ENCODE measurements at regions not wholly inside any gene's neighbourhood (a gene's known extent, or its start where the extent isn't known, plus 50 kb on each side); places are given as distances from the start of the nearest gene placed in this dataset.
"Not testable (repeated sequence)": the region's sequence is repeated elsewhere in the genome, so short reads cannot be mapped to it uniquely, and the experiment has no call there.

- no peak for DNase-seq (ENCODE audit: low read depth, low spot score)
- CTCF ChIA-PET: interaction anchor here (0.6 kb wide), 1 partner anchor 11 kb away, joined by 3 read pairs; no protein-coding TSS in a partner anchor
These were observed 306.1 kb upstream of the LRRC3B start for GRCh38 chr3:26316472-26316871.

GRCh38 chr3:26323741-26324140, 298.8 kb upstream of the LRRC3B start:
- H3K27me3 ChIP-seq (replicated peaks in 1 of 2; ENCODE audit: control insufficient read depth in 2 of 2, insufficient read depth in 2 of 2, low read length in 1 of 2); FAIRE-seq; H3K9me3 ChIP-seq (replicated peaks; ENCODE audit: control insufficient read depth, insufficient read depth, low read length); H2AFZ ChIP-seq (ENCODE audit: control insufficient read depth, low read depth, low read length); CTCF ChIA-PET; POLR2A ChIA-PET; H3K4me1 ChIP-seq (ENCODE audit: control insufficient read depth, insufficient read depth, low read length); H4K20me1 ChIP-seq (ENCODE audit: control insufficient read depth, insufficient read depth); H3K4me3 ChIP-seq; in situ Hi-C loops (cut with MboI); RAD21 ChIA-PET (ENCODE audit: unreplicated experiment); H3K4me2 ChIP-seq (ENCODE audit: control insufficient read depth, insufficient read depth); DNase-seq (ENCODE audit: low read depth, low spot score); H3K79me2 ChIP-seq (ENCODE audit: control insufficient read depth, insufficient read depth, low read length); intact Hi-C loops (cut with micrococcal nuclease; ENCODE audit: unreplicated experiment); H3K27ac ChIP-seq (ENCODE audit: control insufficient read depth, insufficient read depth); BruUV-seq (replicated peaks); H3K9ac ChIP-seq (ENCODE audit: control insufficient read depth, insufficient read depth, low read length); H3K36me3 ChIP-seq (ENCODE audit: control insufficient read depth in 2 of 2, insufficient read depth in 2 of 2, low read length in 1 of 2); ATAC-seq: not testable (repeated sequence)
- SMC1A ChIA-PET (ENCODE audit: uncharacterized antibody, unreplicated experiment): interaction anchor here (1.2 kb wide), 1 partner anchor 11 kb away, joined by 3 read pairs; no protein-coding TSS in a partner anchor
- WGBS (ENCODE audit: insufficient coverage, insufficient replicate concordance, low lambda C conversion rate, missing lambda C conversion rate): 17% methylated on average over 6 of the region's 6 CpGs

More at GRCh38 chr3:26316472-26316871, 306.1 kb upstream of the LRRC3B start:
- no peaks in the 10 kb centered on the region for H3K4me1 ChIP-seq (ENCODE audit: control insufficient read depth, insufficient read depth, low read length)
- ChIA-PET SMC1A (ENCODE audit: uncharacterized antibody, unreplicated experiment) (no interaction called here), POLR2A (no interaction called here), RAD21 (ENCODE audit: unreplicated experiment) (no interaction called here)
- no peaks in the 10 kb centered on the region for H3K27me3 ChIP-seq (replicated peaks in 1 of 2; ENCODE audit: control insufficient read depth in 2 of 2, insufficient read depth in 2 of 2, low read length in 1 of 2)
- no peak overlapping the region for H3K4me2 ChIP-seq (ENCODE audit: control insufficient read depth, insufficient read depth)
- H3K36me3 ChIP-seq (ENCODE audit: control insufficient read depth in 2 of 2, insufficient read depth in 2 of 2, low read length in 1 of 2): no peaks in the 10 kb centered on the region
- intact Hi-C loops (cut with micrococcal nuclease; ENCODE audit: unreplicated experiment): no loop called here
- in situ Hi-C loops (cut with MboI): no loop called here
- no peak for TF ChIP-seq HSF1 (IDR thresholded peaks at IDR 0.05; ENCODE audit: low read depth, low read length)
- no peak for TF ChIP-seq HDGF (IDR thresholded peaks at IDR 0.05)
- TF ChIP-seq HDAC6 (IDR thresholded peaks at IDR 0.05; ENCODE audit: unreplicated experiment): no peak
- TF ChIP-seq FOS (IDR thresholded peaks at IDR 0.05; ENCODE audit: borderline replicate concordance, extremely low read depth, insufficient read length): no peak
- TF ChIP-seq IRF4 (IDR thresholded peaks at IDR 0.05; ENCODE audit: low read depth, low read length): no peak
- TF ChIP-seq TARDBP (IDR thresholded peaks at IDR 0.05; ENCODE audit: borderline replicate concordance): no peak
- TF ChIP-seq GABPA (IDR thresholded peaks at IDR 0.05; ENCODE audit: low read depth): no peak
- TF ChIP-seq TCF12 (IDR thresholded peaks at IDR 0.05; ENCODE audit: low read depth, low read length): no peak
- no peaks in the 10 kb centered on the region for H3K79me2 ChIP-seq (ENCODE audit: control insufficient read depth, insufficient read depth, low read length)
- H4K20me1 ChIP-seq (ENCODE audit: control insufficient read depth, insufficient read depth): no peaks in the 10 kb centered on the region
- FAIRE-seq (no peak), ATAC-seq (no peak)
- no TSS peak for BruUV-seq (replicated peaks)
- H3K27ac ChIP-seq (ENCODE audit: control insufficient read depth, insufficient read depth): no peak overlapping the region
- H2AFZ ChIP-seq (ENCODE audit: control insufficient read depth, low read depth, low read length): no peak overlapping the region
- no peak overlapping the region for H3K9ac ChIP-seq (ENCODE audit: control insufficient read depth, insufficient read depth, low read length)
- no peak overlapping the region for H3K4me3 ChIP-seq
- no peaks in the 10 kb centered on the region for H3K9me3 ChIP-seq (replicated peaks; ENCODE audit: control insufficient read depth, insufficient read depth, low read length)
